ENCODE measurements at regions not wholly inside any gene's neighbourhood (a gene's known extent, or its start where the extent isn't known, plus 50 kb on each side); places are given as distances from the start of the nearest gene placed in this dataset.
"Not testable (repeated sequence)": the region's sequence is repeated elsewhere in the genome, so short reads cannot be mapped to it uniquely, and the experiment has no call there.

GRCh38 chr10:64014281-64014680 lies 493.1 kb downstream of the REEP3 start:
- DNase-seq (ENCODE audit: low read depth in 2 of 2), result no peak

DNA sequence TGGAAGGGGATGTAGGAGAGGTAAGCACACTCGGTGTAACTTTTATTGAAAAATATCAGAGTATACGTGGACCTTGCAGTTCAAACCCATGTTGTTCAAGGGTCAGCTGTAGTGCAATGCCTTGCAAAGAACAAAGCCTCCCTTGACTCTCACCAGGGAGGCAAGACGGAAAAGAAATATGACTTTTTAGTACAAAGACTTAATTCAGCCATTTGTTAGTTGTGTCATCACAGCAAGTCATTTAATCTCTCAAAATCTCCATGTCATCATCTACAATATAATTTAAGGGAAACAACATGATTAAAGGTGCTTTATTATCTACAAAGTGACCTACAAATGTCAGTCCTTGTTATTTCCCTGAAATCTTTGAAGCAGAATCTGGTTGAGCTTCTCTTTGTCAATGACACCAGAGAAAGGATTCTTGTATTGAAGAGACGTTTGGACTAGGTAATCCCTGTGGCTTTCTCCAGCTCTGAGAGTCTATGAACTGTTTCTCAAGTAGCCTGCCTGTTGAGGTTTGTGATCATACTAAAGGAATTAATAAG lies 502.8 kb downstream of the REEP3 start:
- DNase-seq (ENCODE audit: low read depth in 2 of 2), result no peak

DNA sequence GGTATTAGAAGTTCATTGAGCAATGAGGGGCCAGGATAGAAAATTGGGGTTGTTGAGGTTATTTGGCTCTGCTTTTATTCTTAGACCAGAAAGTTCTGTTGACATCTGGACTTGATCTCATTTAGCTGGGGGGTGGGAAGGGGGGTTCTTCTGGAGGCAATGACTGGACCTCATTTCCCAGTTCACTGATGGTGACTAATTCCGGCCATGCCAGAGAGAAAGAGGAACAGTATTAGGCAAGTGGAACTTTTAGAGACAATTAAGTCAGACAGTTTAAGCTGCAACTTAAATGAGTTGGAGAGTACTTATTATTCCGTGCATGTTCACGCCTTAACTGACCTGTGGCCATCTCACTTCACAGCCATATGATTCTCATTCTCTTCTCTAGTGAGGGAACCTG lies 512.5 kb downstream of the REEP3 start:
- no peak for DNase-seq (ENCODE audit: low read depth in 2 of 2)

DNA sequence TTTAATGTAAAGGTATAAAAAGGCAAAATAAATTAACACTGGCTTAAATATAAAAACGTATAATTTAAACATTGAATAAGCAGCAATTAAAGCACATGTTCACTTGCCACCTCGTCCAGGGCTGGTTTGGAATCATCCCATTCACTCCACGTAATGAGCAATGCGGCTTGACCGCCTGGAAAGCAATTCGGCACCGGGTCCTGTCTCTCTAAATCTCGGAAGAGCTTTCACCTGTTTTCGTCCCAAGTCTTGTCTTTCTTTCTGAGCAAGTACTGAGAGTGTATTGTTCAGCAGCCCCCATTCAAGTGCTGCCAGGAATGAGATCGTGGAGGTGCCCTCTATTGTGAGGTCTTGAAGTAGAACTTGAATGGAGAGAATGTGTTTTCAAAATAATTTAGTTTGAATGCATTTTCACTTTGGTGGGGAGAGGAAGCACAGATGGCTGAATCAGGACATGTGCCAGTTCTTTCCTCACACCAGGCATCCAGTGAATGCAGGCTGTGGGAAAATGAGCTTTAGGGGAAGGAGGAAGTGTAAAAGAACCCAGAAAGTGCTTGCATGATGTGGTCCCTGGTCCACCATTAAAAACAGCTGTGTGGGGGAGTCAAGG lies 515.2 kb downstream of the REEP3 start:
- no peak for DNase-seq (ENCODE audit: low read depth in 2 of 2)

DNA sequence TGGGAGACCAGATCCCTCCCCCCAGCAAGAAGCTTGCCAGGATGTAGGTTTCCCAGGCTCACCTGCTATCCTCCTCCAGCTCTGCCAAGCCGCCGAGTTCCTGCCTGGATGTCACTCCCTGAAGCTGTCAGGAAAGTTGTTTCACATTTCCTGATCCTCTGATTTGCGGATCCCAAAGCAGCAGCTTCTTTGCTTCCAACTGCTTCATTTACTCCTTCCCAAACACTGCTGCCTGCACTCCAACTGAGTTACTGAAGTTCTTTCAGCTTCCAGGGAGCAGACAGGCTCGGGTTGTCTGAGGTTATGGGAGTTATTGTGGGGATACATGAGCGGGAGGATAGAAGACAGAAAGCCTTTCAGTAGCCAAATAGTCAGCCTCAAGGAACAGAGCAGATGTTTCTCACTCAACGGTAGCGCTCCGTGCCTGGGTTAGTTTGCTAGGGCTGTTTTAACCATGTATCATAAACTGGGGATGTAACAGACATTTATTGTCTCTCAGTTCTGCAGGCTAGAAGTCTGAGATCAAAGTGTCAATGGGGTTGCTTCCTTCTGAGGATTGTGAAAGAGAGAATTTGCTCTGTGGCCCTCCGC lies 516.0 kb downstream of the REEP3 start:
- DNase-seq (ENCODE audit: low read depth in 2 of 2), result no peak

GRCh38 chr10:64038107-64038506 lies 516.9 kb downstream of the REEP3 start:
- no peak for DNase-seq (ENCODE audit: low read depth in 2 of 2)

- DNase-seq (ENCODE audit: low read depth in 2 of 2), result no peak
Measured at GRCh38 chr10:64039198-64039597, 518.0 kb downstream of the REEP3 start.

DNA sequence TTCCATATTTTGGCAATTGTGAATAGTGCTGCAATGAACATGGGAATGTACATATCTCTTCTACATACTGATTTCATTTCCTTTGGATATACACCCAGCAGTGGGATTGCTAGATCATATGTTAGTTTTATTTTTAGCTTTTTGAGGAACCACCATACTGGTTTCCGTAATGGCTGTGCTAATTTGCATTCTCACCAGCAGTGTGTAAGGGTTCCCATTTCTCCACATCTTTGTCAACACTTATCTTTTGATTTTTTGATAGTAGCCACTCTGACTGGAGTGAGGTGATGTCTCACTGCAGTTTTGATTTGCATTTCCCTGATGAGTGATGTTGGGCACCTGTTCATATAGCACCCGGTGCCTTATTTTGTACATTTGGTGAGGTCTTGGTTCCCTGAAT lies 519.6 kb downstream of the REEP3 start:
- no peak for DNase-seq (ENCODE audit: low read depth in 2 of 2)

DNA sequence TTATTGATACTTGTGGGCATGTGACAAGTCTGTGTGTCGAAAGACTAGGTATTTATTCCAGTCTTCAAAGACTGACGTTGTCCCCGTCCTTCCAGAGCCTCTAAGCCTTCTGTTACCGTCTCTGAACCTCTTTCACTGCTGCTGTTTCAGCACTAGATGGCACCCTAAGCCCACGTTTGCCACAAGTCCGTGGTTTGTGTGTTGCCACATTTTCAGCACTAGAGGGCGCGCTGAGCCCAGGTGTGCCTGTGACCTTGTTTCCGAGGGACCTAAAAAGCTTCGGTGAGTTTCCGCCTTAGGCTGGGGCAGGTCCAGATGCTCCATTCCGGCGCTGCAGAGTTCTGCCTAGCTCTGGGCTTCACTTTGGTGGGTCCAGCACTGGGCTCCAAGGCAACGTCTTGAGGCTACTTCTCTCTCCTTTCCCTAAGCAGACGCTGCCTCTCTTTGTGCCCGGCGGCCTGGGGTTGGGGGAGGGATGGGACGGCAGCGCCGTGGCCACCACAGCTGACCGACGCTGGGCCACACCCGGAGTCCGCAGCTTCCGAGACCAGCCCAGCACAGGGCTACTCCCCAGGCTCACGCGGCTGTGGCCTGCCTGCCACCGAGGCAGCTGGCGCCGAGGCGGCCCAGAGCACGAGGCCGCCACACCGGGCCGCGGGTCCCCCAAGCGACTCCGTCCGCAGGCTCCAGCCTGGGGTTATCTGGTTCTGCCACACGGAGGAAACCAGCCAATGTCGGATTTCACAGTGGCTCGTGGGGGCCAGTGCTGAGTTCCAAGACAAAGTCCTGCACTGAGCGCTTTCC lies 520.2 kb downstream of the REEP3 start:
- peak; percentile 40 to 53 for DNase-seq (ENCODE audit: low read depth in 2 of 2)

- no peak for DNase-seq (ENCODE audit: low read depth in 2 of 2)
Measured at GRCh38 chr10:64041989-64042490, 520.8 kb downstream of the REEP3 start.

- DNase-seq (ENCODE audit: low read depth in 2 of 2), result no peak
Measured at GRCh38 chr10:64044098-64044497, 522.9 kb downstream of the REEP3 start.

DNA sequence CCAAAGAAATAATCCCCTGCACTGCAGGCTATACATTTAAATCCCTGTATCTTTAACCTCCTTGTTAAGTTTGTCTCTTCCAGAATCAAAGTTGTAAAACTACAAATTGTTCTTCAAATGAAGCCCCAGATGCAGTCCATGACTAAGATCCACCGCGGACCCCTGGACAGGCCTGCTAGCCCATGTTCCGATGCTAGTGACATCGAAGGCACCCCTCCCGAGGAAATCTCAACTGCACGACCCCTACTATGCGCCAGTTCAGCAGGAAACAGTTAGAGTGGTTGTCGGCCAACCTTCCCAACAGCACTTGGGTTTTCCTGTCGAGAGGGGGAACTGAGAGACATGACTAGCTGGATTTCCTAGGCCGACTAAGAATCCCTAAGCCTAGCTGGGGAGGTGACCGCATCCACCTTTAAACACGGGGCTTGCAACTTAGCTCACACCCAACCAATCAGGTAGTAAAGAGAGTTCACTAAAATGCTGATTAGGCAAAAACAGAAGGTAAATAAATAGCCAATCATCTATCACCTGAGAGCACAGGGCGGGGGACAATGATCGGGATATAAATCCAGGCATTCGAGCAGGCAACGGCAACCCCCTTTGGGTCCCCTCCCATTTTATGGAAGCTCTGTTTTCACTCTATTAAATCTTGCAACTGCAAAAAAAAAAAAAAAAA lies 523.9 kb downstream of the REEP3 start:
- not testable (repeated sequence) for DNase-seq (ENCODE audit: low read depth in 2 of 2)

DNA sequence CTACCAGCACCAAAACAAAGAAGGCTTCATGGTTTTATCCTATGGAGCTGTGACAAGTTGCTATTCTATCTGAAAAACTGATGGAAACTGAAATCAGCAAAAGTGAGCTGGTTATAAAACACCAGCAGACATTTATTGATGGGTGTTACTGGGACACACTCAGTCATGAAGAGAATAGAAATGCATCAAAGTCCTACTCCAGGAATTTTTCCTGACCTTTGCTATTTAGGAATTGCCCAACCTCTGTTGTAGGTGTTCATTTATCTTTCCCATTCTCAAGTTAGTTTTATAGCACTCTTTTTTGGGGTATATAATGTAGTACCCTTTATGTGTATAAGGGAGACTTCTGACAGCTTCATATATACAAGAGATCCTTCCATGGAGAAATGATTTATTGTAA lies 533.2 kb downstream of the REEP3 start:
- no peak for DNase-seq (ENCODE audit: low read depth in 2 of 2)

DNA sequence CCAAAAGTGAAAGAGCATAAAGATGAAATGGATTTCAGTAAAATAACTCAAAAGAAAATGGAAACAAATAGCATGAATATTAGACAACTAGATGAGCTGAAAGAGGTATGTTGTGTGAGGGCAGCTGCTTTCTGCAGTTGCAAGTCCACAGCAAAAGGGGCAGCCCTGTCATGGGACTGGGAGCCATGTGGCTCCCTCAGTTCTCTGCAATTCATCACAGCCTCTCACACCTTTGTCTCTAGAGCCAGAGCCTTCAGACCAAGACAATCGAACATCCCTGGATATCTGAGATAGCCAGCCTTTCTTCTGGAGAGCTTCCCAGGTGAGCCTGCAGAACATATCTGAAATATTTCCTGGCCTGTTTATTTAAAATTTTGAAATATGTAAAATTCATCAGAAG lies 538.7 kb downstream of the REEP3 start:
- no peak for DNase-seq (ENCODE audit: low read depth in 2 of 2)

DNA sequence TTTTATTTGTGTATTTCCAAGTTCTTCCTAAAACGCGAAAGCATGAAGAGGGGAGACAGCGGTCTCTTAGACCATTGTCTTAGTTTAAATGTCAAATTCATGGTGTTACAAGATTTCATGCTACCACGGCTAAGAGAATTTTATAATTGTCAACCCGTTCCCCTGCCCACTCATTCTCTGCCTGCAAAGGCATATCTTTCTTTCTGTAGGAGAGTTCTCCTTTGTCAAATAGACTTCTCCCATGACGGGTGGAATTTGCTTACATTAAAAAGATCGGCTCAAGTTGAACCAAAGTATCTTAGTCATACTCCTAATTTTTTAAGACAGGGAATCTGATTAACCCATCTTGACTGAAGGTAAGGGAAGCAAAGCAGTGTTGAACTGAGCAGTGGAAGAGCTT lies 539.2 kb downstream of the REEP3 start:
- no peak for DNase-seq (ENCODE audit: low read depth in 2 of 2)

GRCh38 chr10:64062793-64063192 lies 541.6 kb downstream of the REEP3 start:
- no peak for DNase-seq (ENCODE audit: low read depth in 2 of 2)

DNA sequence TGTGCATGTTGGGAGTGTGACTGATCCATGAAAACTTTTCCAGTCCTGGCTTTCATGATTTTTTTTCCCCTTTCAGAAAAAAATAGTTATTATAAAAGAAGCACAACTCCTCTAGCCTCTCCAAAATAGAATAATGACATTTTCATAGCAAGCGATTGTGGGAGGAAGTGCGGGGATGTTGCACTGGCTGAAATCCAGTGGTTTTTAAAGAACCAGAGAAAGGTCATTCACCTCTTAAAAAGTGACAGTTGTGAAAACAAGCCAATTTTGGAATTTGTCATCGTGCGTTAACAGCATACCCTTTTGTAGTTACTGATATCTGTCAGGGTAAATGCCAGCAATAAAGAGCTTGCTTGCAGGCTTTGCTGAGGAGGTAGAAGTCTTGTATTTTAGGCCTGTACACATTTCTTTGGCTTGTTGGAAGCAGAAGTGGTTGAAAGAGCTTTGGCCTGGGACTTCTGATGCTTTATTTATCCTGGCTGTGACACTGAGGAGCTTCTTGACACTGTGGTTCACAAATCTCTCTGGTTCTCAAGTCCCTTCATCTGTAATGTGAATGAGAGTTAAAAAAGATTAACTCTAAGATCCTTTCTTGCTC lies 545.9 kb downstream of the REEP3 start:
- DNase-seq (ENCODE audit: low read depth in 2 of 2), result no peak

DNA sequence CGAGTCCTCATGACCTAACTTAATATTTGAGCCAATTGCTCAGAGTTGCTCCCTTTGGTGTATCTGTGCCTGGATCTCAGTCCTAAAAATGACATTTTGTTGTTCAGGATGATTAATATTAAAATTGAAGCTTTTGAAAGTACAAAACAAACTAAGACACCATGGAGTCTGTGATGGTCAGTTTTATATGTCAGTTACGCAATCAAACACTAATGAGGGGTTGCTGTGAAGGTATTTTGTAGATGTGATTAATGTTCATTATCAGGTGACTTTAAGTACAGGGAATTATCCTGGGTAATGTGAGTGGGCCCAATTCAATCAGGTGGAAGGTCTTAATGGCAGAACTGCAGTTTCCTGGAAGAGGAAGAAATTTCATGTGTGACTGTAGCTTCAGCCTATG lies 546.7 kb downstream of the REEP3 start:
- no peak for DNase-seq (ENCODE audit: low read depth in 2 of 2)

DNA sequence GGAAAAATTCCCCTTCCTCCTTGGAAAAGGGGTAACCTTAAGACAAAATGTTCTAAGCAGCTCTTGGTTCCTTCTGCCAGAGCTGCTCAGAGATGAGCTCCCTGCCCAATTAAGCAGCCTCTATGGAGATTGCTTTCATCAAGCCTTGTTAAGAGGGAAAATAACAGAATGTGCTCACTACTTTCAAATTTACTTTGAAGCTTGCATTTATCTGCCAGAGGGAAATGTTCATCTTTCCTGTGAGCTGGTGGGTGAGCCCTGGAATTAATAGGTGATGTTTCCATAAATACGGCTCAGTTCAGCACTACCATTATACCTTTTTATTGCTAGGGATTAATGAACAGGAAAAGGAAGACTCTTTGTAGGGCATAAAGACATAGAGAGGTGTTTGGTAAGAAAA lies 549.0 kb downstream of the REEP3 start:
- no peak for DNase-seq (ENCODE audit: low read depth in 2 of 2)

GRCh38 chr10:64071218-64071617 lies 550.0 kb downstream of the REEP3 start:
- DNase-seq (ENCODE audit: low read depth in 2 of 2), result no peak

- DNase-seq (ENCODE audit: low read depth in 2 of 2), result no peak
Measured at GRCh38 chr10:64075604-64076003, 554.4 kb downstream of the REEP3 start.

Data from stimulated activated CD8-positive, alpha-beta memory T cell treated with anti-CD3 and anti-CD28 coated beads, Interleukin-7, amount 100 ng/mL, for 1 hour (primary cell).